Epidermal melanocyte (primary cell): ENCODE measurements at regions not wholly inside any gene's neighbourhood (a gene's known extent, or its start where the extent isn't known, plus 50 kb on each side); places are given as distances from the start of the nearest gene placed in this dataset.

Experiments used
- DNase-seq: peaks from one replicate; pipeline ENCODE4 v3.0.0; 2011; ENCODE audit warnings: low spot score; ENCODE audit not compliant: insufficient read length

DNA sequence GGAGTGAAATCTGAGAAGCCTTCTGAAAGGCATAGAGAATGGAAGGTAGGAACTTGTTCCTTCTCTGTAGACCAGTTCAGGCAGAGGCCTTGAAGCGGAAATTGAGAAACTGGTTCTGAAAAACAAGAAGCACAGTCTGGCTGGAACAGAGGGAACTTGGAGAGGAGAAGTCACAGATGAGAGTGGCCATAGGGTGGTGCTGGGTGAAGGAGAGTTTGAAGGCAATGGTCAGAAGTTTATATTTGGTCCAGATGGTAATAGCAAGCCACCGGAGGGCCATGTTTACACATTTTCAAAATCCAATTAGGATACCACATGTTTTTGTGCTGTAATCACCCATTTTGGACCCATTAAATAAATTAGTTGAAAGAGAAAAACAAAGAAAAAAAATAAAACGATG, 692.5 kb downstream of the INHBA start:
- DNase-seq, result no peak

DNA sequence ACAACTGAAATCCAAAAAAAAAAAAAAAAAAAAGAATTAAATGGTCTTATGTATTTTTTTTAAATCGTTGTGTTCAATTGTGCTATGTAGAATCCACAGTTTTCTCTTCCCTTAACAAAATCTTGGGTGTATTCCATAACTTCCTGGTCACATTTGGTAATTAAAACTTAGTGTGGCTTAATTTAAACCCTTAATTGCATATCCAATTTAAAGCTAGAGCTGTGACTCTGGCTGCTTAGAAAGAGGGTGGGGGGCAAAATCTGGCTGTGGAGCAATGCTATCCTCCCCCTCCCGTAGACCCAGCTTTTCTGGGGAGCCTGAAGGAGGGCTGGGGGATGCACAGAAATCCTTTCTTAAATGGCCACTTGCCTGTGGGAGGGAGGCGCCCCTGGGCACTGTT, 695.1 kb downstream of the INHBA start:
- no peak for DNase-seq

GRCh38 chr7:41007351-41007751, 695.5 kb downstream of the INHBA start:
- DNase-seq, result no peak

DNA sequence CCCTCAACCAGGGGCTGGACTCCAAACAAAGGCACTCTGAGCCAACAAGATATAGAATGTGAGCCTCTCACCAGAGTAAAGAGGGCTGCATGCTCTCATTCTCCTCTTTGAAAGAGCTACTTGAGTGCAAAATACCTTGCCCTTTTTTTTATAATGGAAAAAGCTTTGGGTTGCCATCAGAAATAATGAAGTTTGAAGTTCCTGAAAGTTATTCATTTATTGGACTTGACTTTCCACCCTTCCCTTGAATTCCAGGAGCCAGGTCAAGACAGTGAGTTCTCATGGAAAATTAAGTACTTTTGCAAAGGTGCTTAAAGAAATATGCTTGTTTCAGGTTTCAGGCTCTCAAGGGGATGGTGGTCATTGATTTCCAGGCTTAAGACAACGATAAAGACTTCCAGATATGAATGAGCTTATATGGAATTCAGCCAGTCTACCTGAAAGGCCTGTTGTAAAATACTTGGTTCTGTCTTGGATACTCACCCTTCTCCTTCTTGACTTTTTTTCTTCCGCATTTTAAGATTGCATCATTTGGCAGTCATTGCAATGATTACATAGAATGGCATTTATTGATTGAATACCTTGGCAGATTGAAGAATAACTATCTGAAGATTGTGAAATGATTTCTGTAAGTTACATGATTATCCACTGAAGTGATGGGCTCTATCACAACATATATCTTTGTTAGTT, 696.4 kb downstream of the INHBA start:
- no peak for DNase-seq

GRCh38 chr7:41005374-41005901, 697.5 kb downstream of the INHBA start:
- DNase-seq, result no peak

DNA sequence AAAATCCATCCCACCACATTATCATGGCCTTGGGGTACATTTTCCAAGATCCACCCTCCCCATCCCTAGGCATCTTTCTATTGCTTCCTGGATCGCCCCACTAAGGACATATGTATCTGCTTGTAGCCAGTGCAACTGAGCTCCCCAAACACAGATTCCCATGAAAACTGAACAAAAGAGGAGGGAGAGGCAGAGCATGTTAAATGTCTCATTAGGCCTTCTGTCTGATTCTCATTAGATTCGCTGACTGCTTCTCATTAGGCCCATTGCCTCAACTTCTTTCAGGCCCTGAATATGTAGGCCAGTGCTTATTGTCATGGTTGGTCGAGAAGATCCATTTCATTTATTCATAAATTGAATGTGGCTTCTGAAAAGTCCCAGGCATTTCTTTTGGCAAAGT, 698.9 kb downstream of the INHBA start:
- no peak for DNase-seq

- no peak for DNase-seq
Observed at GRCh38 chr7:41003611-41003940, 699.3 kb downstream of the INHBA start.

GRCh38 chr7:41002741-41003610, 699.9 kb downstream of the INHBA start:
- no peak for DNase-seq

GRCh38 chr7:41000042-41000441, 702.8 kb downstream of the INHBA start:
- no peak for DNase-seq

- DNase-seq, result no peak
Observed at GRCh38 chr7:40996233-40996677, 706.6 kb downstream of the INHBA start.

DNA sequence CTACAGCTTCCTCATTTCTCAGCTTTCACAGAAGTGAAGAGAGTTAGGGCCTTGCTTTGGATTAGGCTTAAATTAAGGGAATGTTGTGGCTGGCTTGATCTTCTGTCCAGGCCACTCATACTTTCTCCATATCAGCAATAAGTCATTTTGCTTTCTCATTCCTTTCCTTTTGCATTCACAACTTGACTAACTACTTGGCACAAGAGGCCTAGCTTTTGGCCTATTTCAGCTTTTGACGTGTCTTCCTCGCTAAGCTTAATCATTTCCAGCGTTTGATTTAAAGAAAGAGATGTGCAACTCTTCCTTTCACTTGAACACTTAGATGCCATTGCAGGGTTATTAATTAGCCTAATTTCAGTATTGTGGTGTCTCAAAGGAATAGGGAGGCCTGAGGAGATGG, 712.0 kb downstream of the INHBA start:
- no peak for DNase-seq

GRCh38 chr7:40987571-40987970, 715.3 kb downstream of the INHBA start:
- no peak for DNase-seq

DNA sequence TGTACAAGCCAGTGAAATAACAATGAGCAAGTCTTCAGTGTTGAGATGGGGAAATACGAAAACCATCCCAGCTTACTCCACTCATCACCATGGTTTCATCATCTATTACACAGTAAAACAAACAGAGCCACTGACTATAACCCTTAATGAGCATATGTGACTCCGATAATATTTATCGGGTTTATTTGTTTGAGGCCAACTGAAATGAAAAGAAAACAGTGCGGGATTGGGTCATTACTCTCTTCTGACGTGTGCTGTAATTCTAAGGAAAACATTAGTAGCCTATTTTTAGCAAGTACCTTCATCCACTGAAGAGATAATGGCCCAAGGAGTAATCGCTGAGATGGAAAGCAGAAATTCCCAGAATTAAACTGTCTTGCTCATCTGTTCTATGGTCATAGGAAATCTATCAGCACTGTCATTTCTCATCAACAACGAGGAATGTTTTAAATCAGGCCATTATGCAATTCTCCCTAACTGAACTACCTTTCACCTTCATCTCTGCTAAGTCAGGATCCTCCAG, 716.5 kb downstream of the INHBA start:
- DNase-seq, result no peak

- no peak for DNase-seq
Observed at GRCh38 chr7:40983111-40983510, 719.8 kb downstream of the INHBA start.

GRCh38 chr7:40979296-40979695, 723.6 kb downstream of the INHBA start:
- DNase-seq, result no peak

- DNase-seq, result no peak
Observed at GRCh38 chr7:40978047-40978446, 724.8 kb downstream of the INHBA start.

- DNase-seq, result no peak
Observed at GRCh38 chr7:40977533-40977932, 725.4 kb downstream of the INHBA start.

GRCh38 chr7:40972426-40972825, 730.5 kb downstream of the INHBA start:
- no peak for DNase-seq

GRCh38 chr7:40969641-40970040, 733.2 kb downstream of the INHBA start:
- no peak for DNase-seq

DNA sequence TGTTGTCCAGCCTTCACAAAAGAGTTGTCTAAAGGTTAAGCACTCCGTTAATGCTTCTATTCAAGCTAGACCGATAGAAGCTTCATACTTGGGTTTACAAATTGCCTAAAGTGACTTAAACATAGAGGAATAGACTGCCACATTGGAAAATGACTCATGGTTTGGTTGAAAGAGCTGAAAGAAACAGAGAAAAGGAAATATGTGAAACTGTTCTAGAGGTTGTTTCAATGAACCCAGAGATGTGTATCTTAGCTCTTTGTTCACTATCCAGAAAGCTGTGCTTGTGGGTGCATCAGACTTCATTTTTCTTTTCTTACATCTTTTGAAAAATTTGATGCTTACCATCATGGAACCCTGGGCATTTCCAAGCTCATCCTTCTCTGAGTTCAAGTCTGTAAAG, 736.2 kb downstream of the INHBA start:
- no peak for DNase-seq

DNA sequence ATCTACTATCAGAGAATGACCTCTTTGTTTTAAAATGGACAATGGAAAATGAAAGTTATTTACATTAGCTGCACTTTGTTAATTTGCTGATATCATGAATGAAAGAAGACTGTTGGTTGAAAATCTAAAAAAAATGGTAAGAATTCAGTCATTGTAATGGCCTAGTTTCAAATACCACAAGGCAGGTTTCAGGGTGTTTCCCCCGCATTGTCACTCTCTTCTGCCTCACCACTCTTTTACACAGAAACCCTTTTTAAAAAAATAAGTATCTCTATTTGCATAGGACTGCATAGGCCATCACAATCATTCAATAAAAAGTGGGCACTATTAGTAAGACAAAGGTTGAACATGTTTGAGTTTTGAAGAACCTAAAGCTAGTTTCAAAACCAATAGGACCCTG, 737.1 kb downstream of the INHBA start:
- no peak for DNase-seq

DNA sequence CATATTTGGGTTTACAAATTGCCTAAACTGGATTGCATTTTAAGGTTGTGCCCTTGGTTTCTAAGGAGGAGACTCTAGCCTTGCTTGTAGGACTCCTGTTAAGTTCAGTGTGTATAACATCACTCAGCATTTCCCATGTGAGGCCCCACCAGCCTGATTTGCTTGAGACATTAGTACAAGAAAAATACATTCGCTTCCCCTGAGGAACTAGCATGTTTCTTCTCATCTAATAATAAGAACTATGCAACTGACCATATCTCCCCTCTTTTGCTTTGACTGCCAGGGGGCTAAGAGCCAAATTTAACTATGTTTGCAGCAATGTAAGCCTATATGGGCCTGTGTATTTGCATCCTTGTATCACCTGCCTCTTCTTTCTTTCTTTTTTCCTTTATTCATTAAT, 737.9 kb downstream of the INHBA start:
- no peak for DNase-seq
